Heart right ventricle (tissue), 16 donors: ENCODE measurements at regions not wholly inside any gene's neighbourhood (a gene's known extent, or its start where the extent isn't known, plus 50 kb on each side); places are given as distances from the start of the nearest gene placed in this dataset.

Experiments used
- ATAC-seq, 8 donors: fragments of 200-7000 bp; cut with Tn5 transposase; one replicate each; pipeline ENCODE4 v1.9.1; 2020; ENCODE audit warnings: mild to moderate bottlenecking in 8 of 8, moderate library complexity in 8 of 8, moderate number of reproducible peaks in 1 of 8
- DNase-seq, 2 donors: peaks; one replicate each; pipeline ENCODE4 v3.0.0-alpha.2; 2020
- H3K27ac ChIP-seq, 10 donors: fragments of 200-600 bp; sonication (generic) in 2 of 10; one replicate each; pipeline versions ENCODE4 v1.5.0 to v1.8.0; 2020 to 2022; ENCODE audit warnings: mild to moderate bottlenecking in 3 of 10
- H3K27me3 ChIP-seq, 7 donors: fragments of 200-600 bp; one replicate each; pipeline ENCODE4 v1.8.0; 2021 to 2022; ENCODE audit warnings: mild to moderate bottlenecking in 2 of 7
- H3K36me3 ChIP-seq, 9 donors: fragments of 200-600 bp; sonication (generic) in 1 of 9; one replicate each; pipeline versions ENCODE4 v1.5.0 to v1.8.0; 2020 to 2022; ENCODE audit warnings: mild to moderate bottlenecking in 2 of 9
- H3K4me1 ChIP-seq, 9 donors: fragments of 200-600 bp; sonication (generic) in 1 of 9; one replicate each; pipeline versions ENCODE4 v1.5.0 to v1.8.0; 2020 to 2022; ENCODE audit warnings: mild to moderate bottlenecking in 4 of 9
- H3K4me3 ChIP-seq, 10 donors: fragments of 200-600 bp; sonication (generic) in 2 of 10; one replicate each; pipeline versions ENCODE4 v1.5.0 to v1.8.0; 2020 to 2022; ENCODE audit warnings: mild to moderate bottlenecking in 7 of 10, moderate library complexity in 2 of 10
- H3K9me3 ChIP-seq, 11 donors: fragments of 200-600 bp in 10 of 11; sonication (generic) in 2 of 11; one replicate each; pipeline versions ENCODE4 v1.5.0 to v1.8.0; 2013 to 2022; ENCODE audit warnings: mild to moderate bottlenecking in 2 of 11, control low read depth in 1 of 11, moderate library complexity in 1 of 11
- CTCF ChIP-seq, 9 donors: fragments of 200-600 bp; sonication (generic) in 2 of 9; IDR thresholded peaks; one replicate each; pipeline versions ENCODE4 v1.5.0 to v1.8.0; 2021 to 2022; ENCODE audit warnings: antibody characterized with exemption in 9 of 9, mild to moderate bottlenecking in 5 of 9, moderate library complexity in 1 of 9
- WGBS, 2 donors: extraction: QIAGEN DNeasy Blood & Tissue Kit; methylation state at CpG; one replicate each; pipeline ENCODE4 v1.1.7; 2013; ENCODE audit warnings: inconsistent platforms in 1 of 2; 5-methylcytosine and 5-hydroxymethylcytosine counted together
- intact Hi-C, 10 donors: fragments of 100-400 bp; cut with DNase I; formaldehyde crosslinking; loops; one replicate each; pipeline versions ENCODE4 v1.11.1 to v1.14.2; 2022
- donor health status: Arrhythmogenic right ventricular cardiomyopathy.
- donor health status: ischemic (EF 13 %, LVEDD 7.1; RV severe dilation, severe dysfunction).
- donor health status: healthy with polysubstance abuse.
- donor health status: DM: no; HTN: yes; CAD: no.
- donor health status: DM: no; HTN: no; CAD: no.
- donor health status: ischemic (EF 25% LVEDD 6.9; RV normal size, moderate dysfunction).
- donor health status: ischemic (EF 25% LVEDD 5.7; RV mildly dilated, moderate dysfunction).
- donor health status: healthy.
- donor health status: DM: yes; HTN: yes; CAD: no.
- donor health status: Ischemic cardiomyopathy.
- donor health status: ischemic (EF 35%, LVEDD 5.7; RV mildly dilated, moderate dysfunction).
- donor health status: nonischemic (EF 11% LVEDD 7.7; RV severe dilation, severe dysfunction).
- donor health status: DM: yes; HTN: yes; CAD: no.
- donor health status: PGD.
- donor health status: ischemic (EF 29% LVEDD 5.4; RV normal size, mild dysfunction).
- donor health status: nonischemic (EF 23%, LVEDD 6.1; RV moderate dilation, normal function).

DNA sequence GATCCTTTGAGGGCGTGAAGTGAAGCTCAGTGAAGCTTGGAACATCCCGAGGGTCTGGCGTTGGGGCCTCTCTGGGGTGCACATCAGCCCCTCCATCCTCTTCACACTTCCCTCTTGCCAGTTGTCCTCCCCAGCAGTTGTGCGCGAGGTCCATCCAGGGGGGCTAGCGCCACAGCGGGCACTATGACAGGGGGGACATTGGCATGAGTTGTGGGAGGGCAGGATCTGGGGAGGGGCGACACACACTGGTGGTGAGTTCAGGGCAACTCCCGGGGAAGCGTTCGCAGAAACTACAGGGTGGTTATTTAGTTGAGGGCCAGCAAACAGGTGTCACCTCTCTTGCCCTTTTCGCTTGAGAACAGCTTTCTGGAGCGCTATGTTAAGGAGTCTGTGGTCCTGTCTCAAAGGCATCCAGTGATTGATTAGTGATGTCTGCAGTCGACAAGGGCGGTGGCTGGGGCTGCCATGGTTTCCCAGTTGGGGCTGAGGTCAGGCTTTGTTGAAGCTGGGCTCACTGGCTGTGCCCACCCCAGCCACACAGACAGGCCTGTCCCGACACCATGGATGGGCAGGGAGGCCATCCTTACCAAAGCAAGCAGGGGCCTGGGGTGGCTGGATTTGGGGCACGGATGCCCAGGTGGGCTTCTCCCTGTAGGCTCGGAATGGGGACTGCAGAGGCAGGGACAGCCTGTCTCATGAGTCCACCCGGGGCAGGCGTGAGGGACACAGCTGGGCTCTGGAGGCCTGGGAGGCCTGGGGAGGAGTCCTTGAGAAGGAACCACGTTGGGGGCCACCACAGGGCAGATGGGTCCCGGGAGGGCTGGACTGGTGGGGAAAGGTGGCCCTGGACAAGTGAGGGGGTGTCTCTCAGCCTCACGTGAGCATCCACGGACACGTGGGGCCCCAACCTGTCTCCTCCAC is 59.4 kb downstream of the UNCX start:
- intact Hi-C loops: no loop called here
- ATAC-seq (no peak), DNase-seq (no peak)
- Histone ChIP-seq H3K36me3 (no peaks in the 10 kb centered on the region), H3K4me3 (no peak overlapping the region), H3K4me1 (peaks cover 0 to 13% (median 10%) of the 10 kb centered on the region in 9 donors), H3K9me3 (no peaks in the 10 kb centered on the region), H3K27me3 (peaks cover 5 to 91% (median 78%) of the 10 kb centered on the region in 7 donors), H3K27ac (no peak overlapping the region)
- no peak for TF ChIP-seq CTCF (IDR thresholded peaks at IDR 0.05)
- 78 to 86% methylated on average over 25 of the region's 25 CpGs for WGBS, 2 donors

DNA sequence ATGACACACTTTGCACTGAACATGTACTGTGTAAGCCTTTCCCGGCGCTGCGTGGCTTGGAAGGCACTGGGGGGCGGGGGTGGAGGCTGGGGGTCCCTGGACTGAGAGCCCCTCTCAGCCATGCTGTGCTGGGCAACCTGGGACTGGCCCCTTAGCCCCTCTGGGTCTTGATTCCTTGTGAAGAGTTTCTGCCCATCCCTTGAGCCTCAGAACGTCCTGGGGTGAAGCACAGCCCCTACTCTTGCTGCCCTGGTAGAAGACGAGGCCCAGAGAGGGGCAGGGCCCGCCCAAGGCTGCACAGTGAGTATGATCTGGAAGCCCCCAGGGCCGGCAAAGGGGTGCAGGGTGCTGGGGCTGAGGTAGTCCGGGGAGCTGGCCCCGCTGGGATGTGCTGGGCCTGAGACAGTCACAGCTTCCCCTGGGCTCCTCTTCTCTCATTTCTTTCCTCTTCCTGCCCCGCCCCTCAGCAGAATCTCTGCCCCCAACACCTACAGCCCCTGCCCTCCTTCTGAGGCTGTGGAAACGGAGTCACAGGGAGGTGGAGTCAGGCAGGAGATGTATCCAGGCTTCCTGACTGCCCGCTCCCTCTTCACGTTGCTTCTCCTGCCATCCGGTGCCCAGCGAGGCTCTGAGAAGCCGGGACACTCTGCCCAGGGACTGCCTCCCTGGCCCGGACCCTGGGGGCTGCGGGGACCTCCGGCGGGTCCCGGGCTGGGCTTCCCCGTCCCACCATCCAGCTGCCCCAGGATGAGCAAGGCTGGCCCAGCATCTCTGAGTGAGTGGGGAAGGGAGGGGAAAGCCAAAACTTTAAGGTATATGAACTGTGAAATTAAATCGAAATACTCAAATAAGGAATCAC is 60.5 kb downstream of the UNCX start:
- Histone ChIP-seq H3K4me3 (no peak overlapping the region), H3K4me1 (peaks cover 0 to 13% (median 10%) of the 10 kb centered on the region in 9 donors), H3K9me3 (no peaks in the 10 kb centered on the region), H3K36me3 (no peaks in the 10 kb centered on the region), H3K27ac (no peak overlapping the region), H3K27me3 (peaks cover 5 to 91% (median 86%) of the 10 kb centered on the region in 7 donors)
- DNase-seq: no peak
- intact Hi-C loops: no loop called here
- ATAC-seq: no peak
- 58 to 59% methylated on average over 24 of the region's 24 CpGs for WGBS, 2 donors
- TF ChIP-seq CTCF (IDR thresholded peaks at IDR 0.05): no peak

GRCh38 chr7:1293950-1294411 is 61.3 kb downstream of the UNCX start:
- ATAC-seq (no peak), DNase-seq (no peak)
- no peaks in the 10 kb centered on the region for H3K36me3 ChIP-seq

More at GRCh38 chr7:1293950-1294411, 61.3 kb downstream of the UNCX start:
- Histone ChIP-seq H3K27me3 (peaks cover 5 to 91% (median 86%) of the 10 kb centered on the region in 7 donors), H3K4me3 (no peak overlapping the region), H3K9me3 (no peaks in the 10 kb centered on the region), H3K27ac (no peak overlapping the region), H3K4me1 (peaks cover 0 to 13% (median 10%) of the 10 kb centered on the region in 9 donors)
- WGBS, 2 donors: 83% methylated on average over 28 of the region's 28 CpGs
- intact Hi-C loops: no loop called here
- no peak for TF ChIP-seq CTCF (IDR thresholded peaks at IDR 0.05)
